ENCODE measurements at regions not wholly inside any gene's neighbourhood (a gene's known extent, or its start where the extent isn't known, plus 50 kb on each side); places are given as distances from the start of the nearest gene placed in this dataset.
A peak's percentile ranks its signal among the peaks of the same experiment; 100 is the strongest.

GRCh38 chr2:120681696-120682288 lies 53.9 kb upstream of the GLI2 start:
- no peak for TF ChIP-seq CTCF (IDR thresholded peaks at IDR 0.05; ENCODE audit: control insufficient read depth, insufficient read depth, low read depth, low read length, missing control alignments)
- no peak for DNase-seq (ENCODE audit: low read depth)
- no peak overlapping the region for H3K4me3 ChIP-seq (ENCODE audit: control insufficient read depth, low read depth, low read length)

GRCh38 chr2:120682654-120683053 lies 53.0 kb upstream of the GLI2 start:
- H3K4me3 ChIP-seq (ENCODE audit: control insufficient read depth, low read depth, low read length): no peak overlapping the region
- TF ChIP-seq CTCF (IDR thresholded peaks at IDR 0.05; ENCODE audit: control insufficient read depth, insufficient read depth, low read depth, low read length, missing control alignments): no peak
- DNase-seq (ENCODE audit: low read depth): no peak

- no peak for TF ChIP-seq CTCF (IDR thresholded peaks at IDR 0.05; ENCODE audit: control insufficient read depth, insufficient read depth, low read depth, low read length, missing control alignments)
- H3K4me3 ChIP-seq (ENCODE audit: control insufficient read depth, low read depth, low read length): no peak overlapping the region
- no peak for DNase-seq (ENCODE audit: low read depth)
Observed at GRCh38 chr2:120683081-120683480, 52.6 kb upstream of the GLI2 start.

DNA sequence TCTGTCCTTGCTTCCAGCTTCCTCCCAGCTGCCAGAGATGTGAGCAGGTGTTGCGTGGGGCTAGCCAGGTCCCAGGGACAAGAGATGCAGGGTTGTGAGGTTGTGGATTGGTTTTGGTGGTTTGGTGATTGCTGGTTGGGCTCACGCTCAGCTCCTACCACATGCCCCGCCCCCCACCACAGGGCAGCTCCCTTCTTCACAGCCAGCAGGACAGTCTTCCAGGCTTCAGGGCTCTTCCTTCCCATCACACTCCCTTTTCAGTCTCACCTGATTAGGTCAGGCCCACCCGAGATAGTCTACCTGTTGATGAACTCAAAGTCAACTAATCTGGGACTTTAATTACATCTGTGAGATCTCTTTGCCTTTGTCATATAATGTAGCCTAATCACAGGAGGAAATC lies 52.0 kb upstream of the GLI2 start:
- no peak for TF ChIP-seq CTCF (IDR thresholded peaks at IDR 0.05; ENCODE audit: control insufficient read depth, insufficient read depth, low read depth, low read length, missing control alignments)
- no peak overlapping the region for H3K4me3 ChIP-seq (ENCODE audit: control insufficient read depth, low read depth, low read length)
- no peak for DNase-seq (ENCODE audit: low read depth)

GRCh38 chr2:120684289-120685065 lies 51.2 kb upstream of the GLI2 start:
- no peak for TF ChIP-seq CTCF (IDR thresholded peaks at IDR 0.05; ENCODE audit: control insufficient read depth, insufficient read depth, low read depth, low read length, missing control alignments)
- H3K4me3 ChIP-seq (ENCODE audit: control insufficient read depth, low read depth, low read length): no peak overlapping the region
- peak; percentile 67 for DNase-seq (ENCODE audit: low read depth)

GRCh38 chr2:120685066-120685973 lies 50.3 kb upstream of the GLI2 start:
- no peak for TF ChIP-seq CTCF (IDR thresholded peaks at IDR 0.05; ENCODE audit: control insufficient read depth, insufficient read depth, low read depth, low read length, missing control alignments)
- H3K4me3 ChIP-seq (ENCODE audit: control insufficient read depth, low read depth, low read length): no peak overlapping the region
- DNase-seq (ENCODE audit: low read depth): no peak

Data from AG09309 (cell line).